Activated gamma-delta T cell treated with Interleukin-2 at 50 U/mL for 16 hours (primary cell): ENCODE measurements at regions not wholly inside any gene's neighbourhood (a gene's known extent, or its start where the extent isn't known, plus 50 kb on each side); places are given as distances from the start of the nearest gene placed in this dataset.
"Not testable (repeated sequence)": the region's sequence is repeated elsewhere in the genome, so short reads cannot be mapped to it uniquely, and the experiment has no call there.

ENCODE experiments used
- DNase-seq: peaks from one replicate; pipeline ENCODE4 v3.0.0-alpha.2; 2020

- DNase-seq: no peak
Measured at GRCh38 chr2:3114406-3115185, 263.0 kb downstream of the EIPR1 start.

GRCh38 chr2:3113769-3114168 is 263.8 kb downstream of the EIPR1 start:
- DNase-seq: no peak

GRCh38 chr2:3113122-3113521 is 264.5 kb downstream of the EIPR1 start:
- no peak for DNase-seq

GRCh38 chr2:3112553-3112952 is 265.1 kb downstream of the EIPR1 start:
- no peak for DNase-seq

GRCh38 chr2:3112131-3112530 is 265.5 kb downstream of the EIPR1 start:
- DNase-seq: no peak

- no peak for DNase-seq
Measured at GRCh38 chr2:3110994-3111666, 266.5 kb downstream of the EIPR1 start.

- no peak for DNase-seq
Measured at GRCh38 chr2:3110555-3110954, 267.1 kb downstream of the EIPR1 start.

- DNase-seq: no peak
Measured at GRCh38 chr2:3108710-3109702, 268.6 kb downstream of the EIPR1 start.

- no peak for DNase-seq
Measured at GRCh38 chr2:3108105-3108504, 269.5 kb downstream of the EIPR1 start.

GRCh38 chr2:3107567-3107966 is 270.1 kb downstream of the EIPR1 start:
- DNase-seq: no peak

- DNase-seq: no peak
Measured at GRCh38 chr2:3105814-3106569, 271.6 kb downstream of the EIPR1 start.

- DNase-seq: not testable (repeated sequence)
Measured at GRCh38 chr2:3104958-3105813, 272.4 kb downstream of the EIPR1 start.

GRCh38 chr2:3104261-3104660 is 273.4 kb downstream of the EIPR1 start:
- DNase-seq: no peak

- DNase-seq: no peak
Measured at GRCh38 chr2:3102922-3103569, 274.6 kb downstream of the EIPR1 start.

GRCh38 chr2:3102081-3102921 is 275.3 kb downstream of the EIPR1 start:
- DNase-seq: no peak

- no peak for DNase-seq
Measured at GRCh38 chr2:3101016-3101942, 276.3 kb downstream of the EIPR1 start.

GRCh38 chr2:3100386-3100785 is 277.2 kb downstream of the EIPR1 start:
- DNase-seq: no peak

- no peak for DNase-seq
Measured at GRCh38 chr2:3099860-3100234, 277.8 kb downstream of the EIPR1 start.
